Adrenal gland (tissue), 5 donors: ENCODE measurements at regions not wholly inside any gene's neighbourhood (a gene's known extent, or its start where the extent isn't known, plus 50 kb on each side); places are given as distances from the start of the nearest gene placed in this dataset.

Experiments
- CTCF ChIP-seq, 6 experiments: fragments of 450-650 bp in 4 of 6; fragments of 200-600 bp in 2 of 6; sonication (generic) in 1 of 6; IDR thresholded peaks; 1 replicate in 5 of 6; 2 replicates in 1 of 6; pipeline versions ENCODE4 v1.5.1 to v1.8.0; 2016 to 2021; ENCODE audit warnings: antibody characterized with exemption in 6 of 6, mild to moderate bottlenecking in 2 of 6, moderate library complexity in 1 of 6
- POLR2A ChIP-seq, 2 donors: fragments of 450-650 bp; IDR thresholded peaks; one replicate each; pipeline ENCODE4 v1.6.1; 2017; ENCODE audit warnings: antibody characterized with exemption in 2 of 2, mild to moderate bottlenecking in 2 of 2, moderate library complexity in 1 of 2
- donor health status: DM: no; HTN: no; CAD: no.

GRCh38 chr2:105563000-105563719 is 164.3 kb upstream of the FHL2 start:
- TF ChIP-seq POLR2A (IDR thresholded peaks at IDR 0.05) (no peak), CTCF (IDR thresholded peaks at IDR 0.05) (no peak)
